HCT116 (cell line): ENCODE measurements at regions not wholly inside any gene's neighbourhood (a gene's known extent, or its start where the extent isn't known, plus 50 kb on each side); places are given as distances from the start of the nearest gene placed in this dataset.

Experiments used
- EZH2phosphoT487 ChIP-seq: fragments of 200-600 bp; IDR thresholded peaks from 2 replicates; pipeline ENCODE4 v1.6.1; 2018; ENCODE audit warnings: antibody characterized with exemption, borderline replicate concordance
- POLR2A ChIP-seq: IDR thresholded peaks from 2 replicates; pipeline ENCODE4 v1.7.0; 2011; ENCODE audit warnings: borderline replicate concordance; ENCODE audit not compliant: insufficient read depth, insufficient read length; ENCODE audit errors: extremely low read depth
- RAD21 ChIP-seq: IDR thresholded peaks from 2 replicates; pipeline ENCODE4 v1.6.1; 2012; ENCODE audit warnings: low read depth, mild to moderate bottlenecking
- TF ChIP-seq, protein P1 (sequence below), 3 experiments: fragments of 200-600 bp in 1 of 3; sonication (generic) in 1 of 3; IDR thresholded peaks in 2 of 3; conservative IDR thresholded peaks in 1 of 3; 2 replicates each; pipeline ENCODE4 v1.5.1; 2012 to 2017; ENCODE audit warnings: low read depth in 2 of 3, low read length in 2 of 3, antibody characterized with exemption in 1 of 3, borderline replicate concordance in 1 of 3, control low read depth in 1 of 3, mild to moderate bottlenecking in 1 of 3, mixed read lengths in 1 of 3, mixed run types in 1 of 3, moderate library complexity in 1 of 3; ENCODE audit not compliant: insufficient read depth in 1 of 3

- TF ChIP-seq EZH2phosphoT487 (no peak), RAD21 (no peak), POLR2A (no peak)
- TF ChIP-seq, protein P1, sequence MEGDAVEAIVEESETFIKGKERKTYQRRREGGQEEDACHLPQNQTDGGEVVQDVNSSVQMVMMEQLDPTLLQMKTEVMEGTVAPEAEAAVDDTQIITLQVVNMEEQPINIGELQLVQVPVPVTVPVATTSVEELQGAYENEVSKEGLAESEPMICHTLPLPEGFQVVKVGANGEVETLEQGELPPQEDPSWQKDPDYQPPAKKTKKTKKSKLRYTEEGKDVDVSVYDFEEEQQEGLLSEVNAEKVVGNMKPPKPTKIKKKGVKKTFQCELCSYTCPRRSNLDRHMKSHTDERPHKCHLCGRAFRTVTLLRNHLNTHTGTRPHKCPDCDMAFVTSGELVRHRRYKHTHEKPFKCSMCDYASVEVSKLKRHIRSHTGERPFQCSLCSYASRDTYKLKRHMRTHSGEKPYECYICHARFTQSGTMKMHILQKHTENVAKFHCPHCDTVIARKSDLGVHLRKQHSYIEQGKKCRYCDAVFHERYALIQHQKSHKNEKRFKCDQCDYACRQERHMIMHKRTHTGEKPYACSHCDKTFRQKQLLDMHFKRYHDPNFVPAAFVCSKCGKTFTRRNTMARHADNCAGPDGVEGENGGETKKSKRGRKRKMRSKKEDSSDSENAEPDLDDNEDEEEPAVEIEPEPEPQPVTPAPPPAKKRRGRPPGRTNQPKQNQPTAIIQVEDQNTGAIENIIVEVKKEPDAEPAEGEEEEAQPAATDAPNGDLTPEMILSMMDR (IDR thresholded peaks at IDR 0.05 in 2 of 3, conservative IDR thresholded peaks at IDR 0.05 in 1 of 3; ENCODE audit: borderline replicate concordance in 1 of 3, insufficient read depth in 1 of 3, low read depth in 2 of 3, low read length in 2 of 3), result no peak
These were observed 301.1 kb downstream of the DIPK2A start for GRCh38 chr3:144272680-144273079.
